Loucy (cell line): ENCODE measurements at regions not wholly inside any gene's neighbourhood (a gene's known extent, or its start where the extent isn't known, plus 50 kb on each side); places are given as distances from the start of the nearest gene placed in this dataset.

Source experiments
- EZH2phosphoT487 ChIP-seq: fragments of 200-600 bp; IDR thresholded peaks from 2 replicates; pipeline ENCODE4 v1.6.1; 2018; ENCODE audit warnings: antibody characterized with exemption, mild to moderate bottlenecking, moderate library complexity, borderline replicate concordance
- TF ChIP-seq, protein P1 (sequence below): fragments of 200-600 bp; sonication (generic); conservative IDR thresholded peaks from 2 replicates; pipeline ENCODE4 v1.5.1; 2014; ENCODE audit warnings: mild to moderate bottlenecking, antibody characterized with exemption, low read length

- TF ChIP-seq, protein P1, sequence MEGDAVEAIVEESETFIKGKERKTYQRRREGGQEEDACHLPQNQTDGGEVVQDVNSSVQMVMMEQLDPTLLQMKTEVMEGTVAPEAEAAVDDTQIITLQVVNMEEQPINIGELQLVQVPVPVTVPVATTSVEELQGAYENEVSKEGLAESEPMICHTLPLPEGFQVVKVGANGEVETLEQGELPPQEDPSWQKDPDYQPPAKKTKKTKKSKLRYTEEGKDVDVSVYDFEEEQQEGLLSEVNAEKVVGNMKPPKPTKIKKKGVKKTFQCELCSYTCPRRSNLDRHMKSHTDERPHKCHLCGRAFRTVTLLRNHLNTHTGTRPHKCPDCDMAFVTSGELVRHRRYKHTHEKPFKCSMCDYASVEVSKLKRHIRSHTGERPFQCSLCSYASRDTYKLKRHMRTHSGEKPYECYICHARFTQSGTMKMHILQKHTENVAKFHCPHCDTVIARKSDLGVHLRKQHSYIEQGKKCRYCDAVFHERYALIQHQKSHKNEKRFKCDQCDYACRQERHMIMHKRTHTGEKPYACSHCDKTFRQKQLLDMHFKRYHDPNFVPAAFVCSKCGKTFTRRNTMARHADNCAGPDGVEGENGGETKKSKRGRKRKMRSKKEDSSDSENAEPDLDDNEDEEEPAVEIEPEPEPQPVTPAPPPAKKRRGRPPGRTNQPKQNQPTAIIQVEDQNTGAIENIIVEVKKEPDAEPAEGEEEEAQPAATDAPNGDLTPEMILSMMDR, result no peak
- no peak for TF ChIP-seq EZH2phosphoT487
These were observed 1930.2 kb downstream of the OLFM4 start for GRCh38 chr13:54958781-54959180.
